ENCODE measurements at regions not wholly inside any gene's neighbourhood (a gene's known extent, or its start where the extent isn't known, plus 50 kb on each side); places are given as distances from the start of the nearest gene placed in this dataset.

- no peak for TF ChIP-seq POLR2A (IDR thresholded peaks at IDR 0.05)
- TF ChIP-seq, protein P1, sequence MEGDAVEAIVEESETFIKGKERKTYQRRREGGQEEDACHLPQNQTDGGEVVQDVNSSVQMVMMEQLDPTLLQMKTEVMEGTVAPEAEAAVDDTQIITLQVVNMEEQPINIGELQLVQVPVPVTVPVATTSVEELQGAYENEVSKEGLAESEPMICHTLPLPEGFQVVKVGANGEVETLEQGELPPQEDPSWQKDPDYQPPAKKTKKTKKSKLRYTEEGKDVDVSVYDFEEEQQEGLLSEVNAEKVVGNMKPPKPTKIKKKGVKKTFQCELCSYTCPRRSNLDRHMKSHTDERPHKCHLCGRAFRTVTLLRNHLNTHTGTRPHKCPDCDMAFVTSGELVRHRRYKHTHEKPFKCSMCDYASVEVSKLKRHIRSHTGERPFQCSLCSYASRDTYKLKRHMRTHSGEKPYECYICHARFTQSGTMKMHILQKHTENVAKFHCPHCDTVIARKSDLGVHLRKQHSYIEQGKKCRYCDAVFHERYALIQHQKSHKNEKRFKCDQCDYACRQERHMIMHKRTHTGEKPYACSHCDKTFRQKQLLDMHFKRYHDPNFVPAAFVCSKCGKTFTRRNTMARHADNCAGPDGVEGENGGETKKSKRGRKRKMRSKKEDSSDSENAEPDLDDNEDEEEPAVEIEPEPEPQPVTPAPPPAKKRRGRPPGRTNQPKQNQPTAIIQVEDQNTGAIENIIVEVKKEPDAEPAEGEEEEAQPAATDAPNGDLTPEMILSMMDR (IDR thresholded peaks at IDR 0.05) = no peak
- intact Hi-C loops (cut with DNase I; ENCODE audit: low total_unique reads) = no loop called here
- WGBS, 2 donors = 80 to 89% methylated on average over 2 of the region's 2 CpGs
Observed at GRCh38 chr14:39615352-39615751, 183.1 kb upstream of the FBXO33 start.

DNA sequence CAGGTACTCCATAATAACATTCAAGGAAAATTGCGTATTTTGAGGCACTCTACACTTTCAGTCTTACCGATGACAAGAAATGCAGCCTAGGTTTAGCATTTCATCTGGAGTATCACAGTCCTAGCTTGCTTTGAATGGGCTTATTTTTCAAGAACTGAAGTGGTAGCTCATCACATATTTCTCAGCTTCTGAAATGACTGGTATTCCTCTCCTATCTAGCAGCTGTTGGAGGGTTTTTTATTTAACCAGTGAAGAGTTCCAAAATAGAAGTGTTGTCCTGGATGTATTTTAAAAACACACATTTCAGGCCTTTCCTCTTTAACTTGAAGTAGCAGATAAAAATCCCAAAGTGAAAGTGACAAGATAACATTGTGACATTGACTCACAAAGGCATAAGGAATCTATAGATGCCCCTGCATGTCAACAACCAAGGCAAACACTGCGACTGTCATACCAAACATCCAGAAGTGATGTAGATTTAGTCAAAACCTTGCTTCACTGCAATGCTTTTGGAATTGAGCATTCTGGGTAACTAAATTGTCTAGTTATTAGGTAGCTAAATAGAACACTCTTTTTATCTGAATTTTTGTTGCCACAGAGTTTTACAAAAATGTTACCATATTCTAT lies 182.2 kb upstream of the FBXO33 start:
- no peak for DNase-seq (ENCODE audit: low spot score in 2 of 2)
- TF ChIP-seq, protein P1 (IDR thresholded peaks at IDR 0.05) = no peak
- TF ChIP-seq POLR2A (IDR thresholded peaks at IDR 0.05) = no peak
- no peak overlapping the region for H3K4me3 ChIP-seq (ENCODE audit: low read depth, poor library complexity, severe bottlenecking)
- intact Hi-C loops (cut with DNase I; ENCODE audit: low total_unique reads) = no loop called here
- WGBS, 2 donors = 79 to 95% methylated on average over 3 of the region's 3 CpGs

More at GRCh38 chr14:39615352-39615751, 183.1 kb upstream of the FBXO33 start:
- DNase-seq (ENCODE audit: low spot score in 2 of 2) = no peak
- no peak overlapping the region for H3K4me3 ChIP-seq (ENCODE audit: low read depth, poor library complexity, severe bottlenecking)

DNA sequence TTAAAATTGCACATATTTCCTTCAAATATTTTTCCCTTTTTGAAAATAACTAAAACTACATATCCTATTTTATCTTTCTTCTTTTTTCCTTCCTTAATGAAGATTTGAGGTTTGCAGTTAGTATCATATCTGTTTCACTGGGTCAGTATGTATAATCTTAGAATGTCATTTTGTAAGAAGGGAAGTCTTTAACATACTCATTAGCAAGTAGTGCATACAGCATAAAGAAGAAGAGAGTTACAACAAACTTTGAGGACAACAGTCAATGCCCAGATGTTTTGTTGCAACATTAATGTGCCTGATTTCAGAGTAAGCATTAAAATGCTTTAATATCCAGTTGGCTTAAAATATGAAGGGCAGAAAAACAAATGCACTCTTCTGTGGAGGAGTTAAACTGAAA lies 176.9 kb upstream of the FBXO33 start:
- intact Hi-C loops (cut with DNase I; ENCODE audit: low total_unique reads) = no loop called here
- TF ChIP-seq, protein P1 (IDR thresholded peaks at IDR 0.05) = no peak

DNA sequence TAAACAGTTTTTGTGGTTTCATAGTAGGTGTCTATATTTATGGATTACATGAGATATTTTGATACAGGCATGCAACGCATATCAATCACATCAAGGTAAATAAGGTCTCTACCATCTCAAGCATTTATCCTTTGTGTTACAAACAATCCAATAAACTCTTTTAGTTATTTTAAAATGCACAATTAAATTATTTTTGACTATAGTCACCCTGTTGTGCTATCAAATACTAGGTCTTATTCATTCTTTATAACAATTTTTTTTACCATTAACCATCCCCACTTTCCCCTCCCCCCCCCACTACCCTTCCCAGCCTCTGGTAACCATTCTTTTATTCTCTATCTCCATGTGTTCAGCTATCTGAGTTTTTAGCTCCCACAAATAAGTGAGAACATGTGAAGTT lies 175.7 kb upstream of the FBXO33 start:
- 93% methylated on average over 1 of the region's 1 CpG for whole genome bisulfite sequencing, 2 donors

More for the DNA sequence above, 176.9 kb upstream of the FBXO33 start:
- no peak for DNase-seq (ENCODE audit: low spot score in 2 of 2)
- no peak overlapping the region for H3K4me3 ChIP-seq (ENCODE audit: low read depth, poor library complexity, severe bottlenecking)

GRCh38 chr14:39603942-39604341 lies 171.7 kb upstream of the FBXO33 start:
- no peak for TF ChIP-seq POLR2A (IDR thresholded peaks at IDR 0.05)
- TF ChIP-seq, protein P1 (IDR thresholded peaks at IDR 0.05) = no peak
- 54 to 73% methylated on average over 1 of the region's 1 CpG for WGBS, 2 donors
- no peak overlapping the region for H3K4me3 ChIP-seq (ENCODE audit: low read depth, poor library complexity, severe bottlenecking)
- intact Hi-C loops (cut with DNase I; ENCODE audit: low total_unique reads) = no loop called here
- DNase-seq (ENCODE audit: low spot score in 2 of 2) = no peak

More for the DNA sequence above, 175.7 kb upstream of the FBXO33 start:
- DNase-seq (ENCODE audit: low spot score in 2 of 2) = no peak
- intact Hi-C loops (cut with DNase I; ENCODE audit: low total_unique reads) = no loop called here
- TF ChIP-seq, protein P1 (IDR thresholded peaks at IDR 0.05) = no peak
- no peak for TF ChIP-seq POLR2A (IDR thresholded peaks at IDR 0.05)
- no peak overlapping the region for H3K4me3 ChIP-seq (ENCODE audit: low read depth, poor library complexity, severe bottlenecking)

DNA sequence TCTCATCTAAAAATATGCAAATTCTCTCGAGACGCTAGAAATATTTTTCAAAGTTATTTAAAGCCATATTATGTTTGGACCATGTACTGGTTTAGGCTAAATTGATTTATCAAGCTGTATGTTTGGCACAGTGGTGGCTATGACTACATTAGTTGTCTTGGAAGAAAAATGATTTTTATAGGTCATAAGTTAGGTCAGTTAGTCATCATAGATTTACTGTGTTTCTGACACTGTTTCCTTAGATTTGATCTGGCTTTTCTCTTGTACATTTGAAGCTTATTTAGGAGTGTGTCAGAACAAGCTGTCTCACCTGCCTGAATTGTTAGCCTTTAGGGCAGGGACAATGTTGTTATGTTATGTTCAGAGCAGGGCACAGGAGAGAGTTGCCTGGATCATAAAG lies 161.1 kb upstream of the FBXO33 start:
- no peak for DNase-seq (ENCODE audit: low spot score in 2 of 2)
- 45 to 60% methylated on average over 2 of the region's 2 CpGs for WGBS, 2 donors
- intact Hi-C loops (cut with DNase I; ENCODE audit: low total_unique reads) = no loop called here
- TF ChIP-seq, protein P1 (IDR thresholded peaks at IDR 0.05) = no peak
- TF ChIP-seq POLR2A (IDR thresholded peaks at IDR 0.05) = no peak
- H3K4me3 ChIP-seq (ENCODE audit: low read depth, poor library complexity, severe bottlenecking) = no peak overlapping the region
